Mesenteric fat pad (tissue), 1 donor: ENCODE measurements at regions not wholly inside any gene's neighbourhood (a gene's known extent, or its start where the extent isn't known, plus 50 kb on each side); places are given as distances from the start of the nearest gene placed in this dataset.

Experiments
- DNase-seq: peaks from one replicate; pipeline ENCODE4 v3.0.0-alpha.2; 2020; ENCODE audit warnings: low spot score
- donor health status: DM: yes; HTN: yes; CAD: no.

- no peak for DNase-seq
Measured at GRCh38 chr18:67300498-67300897, 216.0 kb downstream of the DSEL start.

DNA sequence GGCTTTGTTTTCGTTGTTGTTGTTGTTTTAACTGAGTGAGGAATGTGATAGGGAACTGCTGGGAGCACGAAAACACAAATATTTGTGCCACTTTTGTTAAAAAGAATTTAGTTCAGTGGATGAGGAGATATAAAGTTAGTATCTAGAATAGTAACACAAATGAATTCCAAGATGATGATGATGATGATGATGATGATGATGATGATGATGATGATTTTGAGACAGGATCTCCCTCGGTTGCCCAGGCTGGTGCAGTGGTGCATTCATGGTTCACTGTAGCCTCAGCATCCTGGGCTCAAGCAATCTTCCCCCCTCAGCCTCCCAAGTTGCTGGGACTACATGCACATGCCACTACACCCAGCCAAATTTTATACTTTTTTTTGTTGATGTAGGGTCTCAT, 223.7 kb downstream of the DSEL start:
- DNase-seq, result no peak

- no peak for DNase-seq
Measured at GRCh38 chr18:67290421-67290820, 226.1 kb downstream of the DSEL start.

DNA sequence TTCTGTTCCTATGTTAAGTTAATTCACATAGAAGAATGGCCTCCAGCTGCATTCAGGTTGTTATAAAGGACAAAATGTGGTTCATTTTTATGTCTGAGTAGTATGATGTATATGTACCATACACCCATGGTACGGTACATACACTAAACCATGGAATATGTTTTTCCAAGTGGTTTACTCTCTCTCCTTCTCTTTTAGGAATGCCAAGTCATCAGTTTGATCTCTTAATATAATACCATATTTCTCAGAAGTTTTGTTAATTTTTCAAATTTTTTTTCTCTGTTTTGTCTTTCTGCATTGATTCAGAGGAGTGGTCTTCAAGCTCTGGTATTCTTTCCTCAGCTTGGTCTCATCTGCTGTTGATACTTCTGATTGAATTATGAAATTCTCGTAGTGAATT, 230.9 kb downstream of the DSEL start:
- DNase-seq, result no peak

DNA sequence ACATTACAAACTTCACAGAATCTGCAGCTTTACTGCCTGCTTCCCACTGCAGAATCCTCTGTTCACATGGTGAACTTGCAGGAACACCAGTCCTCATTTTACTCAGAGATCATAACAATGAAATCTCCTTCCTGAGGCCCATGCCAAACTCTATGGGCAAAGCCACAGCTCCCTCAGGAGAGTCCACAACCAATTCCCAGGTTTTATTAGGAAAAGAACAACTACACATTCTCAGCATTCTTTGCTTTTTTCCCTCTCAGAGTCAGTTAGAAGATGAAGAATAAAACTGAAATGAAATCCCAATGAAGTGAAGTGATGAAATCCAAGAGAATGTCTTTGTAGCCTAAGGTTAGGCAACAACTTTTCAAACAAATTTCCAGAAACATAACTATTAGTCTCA, 233.7 kb downstream of the DSEL start:
- no peak for DNase-seq

DNA sequence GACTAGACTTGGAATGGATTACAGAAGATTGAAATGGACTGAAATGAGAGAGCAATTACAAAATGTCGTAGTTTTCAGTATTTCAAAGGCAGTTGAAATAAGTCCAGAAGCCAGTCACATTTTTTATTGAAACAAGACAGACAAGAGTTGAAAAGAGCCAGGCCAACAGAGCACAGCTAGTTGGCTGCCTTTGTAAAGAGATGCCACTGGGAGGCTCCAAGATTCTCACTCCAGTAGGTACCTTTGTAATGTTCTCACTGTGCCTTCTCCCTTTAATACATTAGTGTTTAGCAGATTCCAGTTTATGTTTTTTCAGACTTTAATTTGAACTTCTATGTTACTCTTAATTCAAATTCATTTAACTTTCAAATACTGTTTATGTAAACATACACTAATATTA, 234.8 kb downstream of the DSEL start:
- DNase-seq, result no peak

DNA sequence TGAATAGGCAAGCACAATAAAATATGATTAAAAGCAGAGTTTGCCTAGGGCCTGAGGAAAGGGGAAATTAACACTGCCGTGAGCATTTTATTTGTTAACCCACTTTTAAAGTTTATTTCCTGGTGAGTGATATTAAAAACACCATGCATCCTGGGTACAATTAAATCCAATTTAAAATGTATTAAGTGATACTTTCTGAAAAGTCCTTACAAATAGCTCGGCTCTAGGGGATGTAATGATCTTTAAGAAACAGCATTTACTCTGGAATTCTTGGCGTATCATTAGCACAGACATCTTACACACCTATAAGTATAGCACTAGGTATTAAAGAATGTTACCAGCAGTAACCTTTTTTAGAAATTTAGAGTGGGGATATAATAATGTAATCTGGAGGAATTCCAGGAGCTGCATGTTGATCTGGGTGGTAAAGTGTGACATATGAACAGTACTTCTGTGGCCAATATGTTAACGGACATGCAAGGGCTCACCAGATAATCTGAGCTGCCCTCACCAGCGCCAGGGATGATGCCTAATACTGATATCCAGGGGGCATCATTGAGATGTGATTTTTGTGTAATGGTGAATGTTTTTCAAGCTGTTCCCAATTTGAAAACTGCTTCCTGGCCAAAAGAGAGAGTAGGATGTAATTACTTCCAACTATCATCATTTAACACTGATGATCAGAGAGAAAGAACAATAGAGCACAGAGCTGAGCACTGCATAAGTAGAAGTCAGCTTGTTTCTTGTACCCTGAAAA, 235.9 kb downstream of the DSEL start:
- no peak for DNase-seq

DNA sequence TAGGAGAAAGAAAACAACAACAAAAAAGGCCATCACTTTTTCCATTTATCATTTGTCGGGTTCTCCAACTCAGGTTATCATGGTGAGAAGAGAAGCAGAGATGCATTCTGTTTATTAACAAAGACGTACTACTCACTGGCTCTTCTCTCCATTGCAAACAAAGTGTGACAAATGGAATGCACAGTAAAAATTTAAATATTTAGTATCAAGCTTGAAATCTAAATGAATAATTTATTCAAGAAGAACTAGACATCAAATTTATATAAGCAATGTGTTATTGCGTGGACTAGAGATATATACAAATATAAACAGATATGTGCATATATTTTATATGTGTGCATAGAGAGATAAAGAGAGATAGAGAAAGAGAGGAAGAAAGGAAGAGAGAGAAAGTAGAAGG, 236.5 kb downstream of the DSEL start:
- no peak for DNase-seq

- no peak for DNase-seq
Measured at GRCh38 chr18:67278984-67279383, 237.5 kb downstream of the DSEL start.

DNA sequence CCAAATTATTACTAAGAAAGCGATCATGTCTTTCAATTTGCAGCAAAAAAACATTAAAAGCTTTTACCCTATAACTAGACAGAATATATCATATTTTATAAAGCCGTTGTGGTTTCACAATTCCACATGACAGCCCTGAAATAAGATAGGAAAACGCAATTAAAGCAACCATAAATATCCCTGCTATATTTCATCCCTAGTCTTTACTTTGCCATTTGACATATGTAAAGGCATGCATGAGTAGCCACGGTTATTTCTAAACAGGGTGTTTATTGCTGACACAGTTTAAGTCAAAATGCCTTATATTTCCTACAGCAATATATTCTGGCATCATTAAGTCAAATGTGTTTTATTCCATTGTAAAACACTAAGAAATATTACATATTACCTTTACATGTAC, 239.9 kb downstream of the DSEL start:
- no peak for DNase-seq

DNA sequence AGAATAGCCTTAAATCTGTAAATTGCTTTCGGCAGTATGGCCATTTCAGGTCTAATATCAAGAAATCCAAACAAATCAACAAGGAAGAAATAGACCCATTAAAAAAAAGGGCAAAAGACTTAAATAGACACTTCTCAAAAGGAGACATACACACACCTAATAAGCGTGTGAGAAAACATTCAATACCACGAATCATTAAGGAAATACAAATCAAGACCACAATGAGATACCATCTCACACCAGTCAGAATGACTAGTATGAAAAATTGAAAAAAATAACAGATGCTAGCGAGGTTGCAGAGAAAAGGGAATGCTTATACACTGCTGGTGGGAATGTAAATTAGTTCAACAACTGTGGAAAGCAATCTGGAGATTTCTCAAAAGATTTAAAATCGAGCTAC, 243.2 kb downstream of the DSEL start:
- DNase-seq, result no peak

GRCh38 chr18:67269206-67269605, 247.3 kb downstream of the DSEL start:
- no peak for DNase-seq

DNA sequence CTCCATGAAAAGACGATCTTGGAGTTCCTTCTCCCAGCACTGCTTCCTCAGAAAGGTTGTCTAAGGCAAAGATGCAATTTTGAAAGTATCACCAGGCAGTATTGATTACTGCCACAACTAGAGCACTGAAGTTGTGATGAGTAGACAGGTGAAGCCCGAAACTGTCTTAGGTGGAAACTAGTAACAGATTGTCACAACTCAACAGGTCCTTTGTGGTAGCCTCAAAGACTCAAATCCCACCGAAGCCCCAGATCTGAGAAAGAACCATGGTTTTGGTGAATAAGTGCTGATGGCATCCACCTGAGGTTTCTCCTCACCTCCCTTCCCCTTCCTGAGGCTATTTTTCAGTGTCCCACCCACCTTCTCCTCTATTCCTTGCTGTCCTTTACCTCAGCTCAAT, 248.0 kb downstream of the DSEL start:
- no peak for DNase-seq

DNA sequence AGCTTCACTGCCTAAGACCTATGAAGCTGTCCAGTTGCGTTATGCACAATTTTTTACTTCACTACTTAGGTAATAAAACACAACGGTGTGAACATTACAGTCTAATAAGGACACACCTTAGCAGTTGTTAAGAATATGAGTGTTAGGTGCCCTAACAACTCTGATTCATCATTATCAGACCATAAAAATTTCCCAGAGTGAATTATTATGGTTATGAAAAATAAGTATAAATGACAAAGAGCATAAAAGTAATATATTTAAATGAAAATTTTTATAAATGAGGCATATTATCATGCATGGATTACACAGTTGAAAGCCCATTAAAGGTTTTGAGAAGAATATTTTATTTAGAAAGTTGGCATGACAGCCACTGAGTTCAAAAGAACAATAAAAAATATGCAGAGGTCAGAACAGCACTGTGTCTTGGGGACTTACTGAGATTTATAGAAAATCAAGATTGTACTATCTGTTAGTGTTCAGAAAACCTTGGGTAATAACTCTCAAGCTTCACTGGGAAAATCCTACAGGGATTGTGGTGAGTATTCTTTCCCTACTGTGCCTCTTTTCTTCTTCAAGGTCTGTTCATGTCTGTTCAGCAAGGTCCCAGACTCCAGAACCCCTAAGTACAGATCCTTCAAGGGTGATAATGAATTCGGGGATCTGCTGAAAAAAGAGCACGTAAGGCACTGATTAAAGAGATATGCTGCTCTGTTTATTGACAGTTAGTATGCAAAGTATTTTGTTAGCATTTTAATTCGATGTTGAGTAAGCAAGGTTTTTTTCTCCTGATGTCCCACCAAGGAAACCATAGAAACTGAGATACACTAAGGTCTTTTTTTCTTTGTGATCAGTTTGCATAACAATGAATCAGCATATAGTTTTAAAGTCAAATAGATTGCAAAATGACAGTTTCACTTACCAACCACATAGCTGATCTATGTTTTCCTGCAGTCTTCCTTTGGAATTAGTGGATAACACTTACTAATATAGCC, 250.0 kb downstream of the DSEL start:
- no peak for DNase-seq

- no peak for DNase-seq
Measured at GRCh38 chr18:67265464-67266245, 250.9 kb downstream of the DSEL start.

DNA sequence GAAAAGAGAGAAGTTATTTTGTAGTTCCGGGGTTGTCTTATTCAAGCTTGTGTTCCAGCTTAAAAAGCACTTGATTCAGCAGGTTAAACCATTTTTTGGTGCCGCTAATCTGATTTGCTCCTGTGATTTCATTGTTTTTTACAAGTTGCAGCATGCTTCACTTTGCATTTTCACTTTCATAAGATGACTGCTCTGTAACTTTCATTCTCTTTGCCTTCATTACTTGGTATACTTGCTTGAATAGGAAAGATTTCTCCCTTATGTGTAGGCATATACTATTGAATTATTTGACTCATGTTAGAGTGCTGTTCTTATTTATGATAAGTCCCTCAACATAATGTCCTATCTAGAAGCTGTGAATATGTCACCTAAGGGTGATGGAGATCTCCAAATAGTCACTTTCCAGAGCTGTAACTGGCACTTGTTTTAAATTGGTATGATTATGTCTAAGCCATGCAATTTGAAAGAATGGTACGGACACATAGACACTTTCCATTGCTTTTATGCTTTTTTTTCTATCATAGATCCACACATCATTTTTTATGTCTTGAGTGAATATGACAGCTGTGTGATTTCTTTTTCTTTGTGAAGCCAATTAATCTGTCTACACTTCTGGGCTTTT, 254.5 kb downstream of the DSEL start:
- no peak for DNase-seq

GRCh38 chr18:67260841-67261240, 255.7 kb downstream of the DSEL start:
- DNase-seq, result no peak

- no peak for DNase-seq
Measured at GRCh38 chr18:67250776-67251424, 265.6 kb downstream of the DSEL start.

DNA sequence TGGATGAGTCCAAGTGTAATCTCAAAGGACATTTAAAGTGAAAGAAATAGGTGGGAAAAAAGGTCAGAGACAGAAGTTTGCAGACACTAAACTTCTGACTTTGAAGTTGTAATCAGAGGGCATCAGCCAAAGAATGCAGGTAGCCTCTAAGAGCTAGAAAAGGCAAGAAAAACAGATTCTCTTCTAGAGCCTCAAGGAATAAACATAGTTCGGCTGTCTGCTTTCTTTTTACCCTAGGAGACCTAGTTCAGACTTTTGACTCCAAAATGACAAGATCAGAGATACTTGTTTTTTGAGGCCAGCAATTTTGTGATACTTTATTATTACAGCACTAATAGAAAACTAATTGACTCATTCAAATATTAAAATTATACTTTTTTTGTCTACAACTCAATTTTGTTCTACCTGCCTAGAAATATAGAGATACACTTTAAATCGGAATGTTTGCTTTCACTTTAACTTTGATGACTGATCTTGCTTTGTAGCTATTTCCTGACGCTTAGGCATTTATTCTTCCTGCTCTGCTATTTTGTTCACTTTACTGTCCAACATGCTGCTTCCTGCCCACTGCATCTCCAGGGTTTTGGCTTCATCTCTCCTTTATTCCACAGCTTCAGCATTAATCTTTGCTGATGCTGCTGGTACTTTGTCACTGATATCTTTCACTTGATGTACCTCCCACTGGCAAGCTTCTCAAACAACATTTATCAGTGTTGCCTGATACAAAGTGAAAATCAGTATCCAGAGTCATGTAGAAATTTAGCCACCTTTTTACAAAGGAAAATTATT, 272.5 kb downstream of the DSEL start:
- no peak for DNase-seq

DNA sequence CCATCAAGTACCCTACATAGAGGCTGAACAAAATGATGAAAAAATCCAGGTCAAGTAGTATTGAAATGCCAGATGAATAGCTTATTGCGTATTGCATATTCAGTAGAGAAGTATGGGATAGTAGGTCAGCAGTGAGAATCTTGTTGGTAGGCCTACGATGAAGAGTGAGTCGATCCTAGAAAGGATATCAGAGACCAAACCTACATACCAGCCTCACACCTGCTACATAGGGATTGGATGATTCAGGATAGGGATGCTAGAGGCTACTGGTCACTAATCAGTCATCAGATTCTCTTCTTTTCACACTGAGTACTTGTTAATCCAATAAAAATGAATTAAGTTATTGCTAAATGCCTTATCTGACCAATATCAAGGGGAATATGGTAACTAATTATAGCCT, 274.5 kb downstream of the DSEL start:
- no peak for DNase-seq
